ENCODE measurements at regions not wholly inside any gene's neighbourhood (a gene's known extent, or its start where the extent isn't known, plus 50 kb on each side); places are given as distances from the start of the nearest gene placed in this dataset.

- no peak overlapping the region for H3K4me2 ChIP-seq (ENCODE audit: low read depth, low read length, poor library complexity, severe bottlenecking)
- H2AFZ ChIP-seq (ENCODE audit: low read depth, low read length, severe bottlenecking) = no peak overlapping the region
- no peak for TF ChIP-seq EZH2phosphoT487 (conservative IDR thresholded peaks at IDR 0.05; ENCODE audit: low read length)
- TF ChIP-seq CTCF (IDR thresholded peaks at IDR 0.05; ENCODE audit: insufficient read depth, low read length, poor library complexity, severe bottlenecking) = no peak
- no peaks in the 10 kb centered on the region for H3K27me3 ChIP-seq (ENCODE audit: low read length)
- H3K27ac ChIP-seq (ENCODE audit: low read depth, low read length) = no peak overlapping the region
- no peak overlapping the region for H3K9ac ChIP-seq (ENCODE audit: low read length)
- no peaks in the 10 kb centered on the region for H3K9me2 ChIP-seq (replicated peaks; ENCODE audit: insufficient read depth, low read length)
- no peaks in the 10 kb centered on the region for H4K20me1 ChIP-seq (ENCODE audit: low read depth, low read length)
- no peaks in the 10 kb centered on the region for H3F3A ChIP-seq (ENCODE audit: insufficient read depth)
- H3K79me2 ChIP-seq (ENCODE audit: insufficient read depth, low read length) = no peaks in the 10 kb centered on the region
- no peak overlapping the region for H3K4me3 ChIP-seq (ENCODE audit: insufficient read depth, low read length, poor library complexity, severe bottlenecking)
- peaks cover 5% of the 10 kb centered on the region; the same call in 1 of the 2 replicates for H3K9me3 ChIP-seq (ENCODE audit: insufficient read depth, low read length)
- H3K36me3 ChIP-seq (ENCODE audit: low read length) = no peaks in the 10 kb centered on the region
Observed at GRCh38 chr14:27256805-27257204, 659.0 kb upstream of the NOVA1 start.

GRCh38 chr14:27267876-27268275, 670.0 kb upstream of the NOVA1 start:
- H3K27me3 ChIP-seq (ENCODE audit: low read length) = no peaks in the 10 kb centered on the region
- H3K4me3 ChIP-seq (ENCODE audit: insufficient read depth, low read length, poor library complexity, severe bottlenecking) = no peak overlapping the region
- no peaks in the 10 kb centered on the region for H3F3A ChIP-seq (ENCODE audit: insufficient read depth)
- H3K27ac ChIP-seq (ENCODE audit: low read depth, low read length) = no peak overlapping the region
- no peaks in the 10 kb centered on the region for H3K9me2 ChIP-seq (replicated peaks; ENCODE audit: insufficient read depth, low read length)
- no peaks in the 10 kb centered on the region for H3K36me3 ChIP-seq (ENCODE audit: low read length)
- H3K9me3 ChIP-seq (ENCODE audit: insufficient read depth, low read length) = no peaks in the 10 kb centered on the region; the same call in 1 of the 2 replicates
- no peaks in the 10 kb centered on the region for H3K79me2 ChIP-seq (ENCODE audit: insufficient read depth, low read length)
- no peak overlapping the region for H3K4me2 ChIP-seq (ENCODE audit: low read depth, low read length, poor library complexity, severe bottlenecking)
- H2AFZ ChIP-seq (ENCODE audit: low read depth, low read length, severe bottlenecking) = no peak overlapping the region
- H4K20me1 ChIP-seq (ENCODE audit: low read depth, low read length) = no peaks in the 10 kb centered on the region
- TF ChIP-seq EZH2phosphoT487 (conservative IDR thresholded peaks at IDR 0.05; ENCODE audit: low read length) (no peak), CTCF (IDR thresholded peaks at IDR 0.05; ENCODE audit: insufficient read depth, low read length, poor library complexity, severe bottlenecking) (no peak)
- no peak overlapping the region for H3K9ac ChIP-seq (ENCODE audit: low read length)

- Histone ChIP-seq H3K27me3 (ENCODE audit: low read length) (no peaks in the 10 kb centered on the region), H3K27ac (ENCODE audit: low read depth, low read length) (no peak overlapping the region), H3K9ac (ENCODE audit: low read length) (no peak overlapping the region), H3F3A (ENCODE audit: insufficient read depth) (no peaks in the 10 kb centered on the region), H3K79me2 (ENCODE audit: insufficient read depth, low read length) (no peaks in the 10 kb centered on the region), H3K4me2 (ENCODE audit: low read depth, low read length, poor library complexity, severe bottlenecking) (no peak overlapping the region), H2AFZ (ENCODE audit: low read depth, low read length, severe bottlenecking) (no peak overlapping the region), H3K9me2 (replicated peaks; ENCODE audit: insufficient read depth, low read length) (no peaks in the 10 kb centered on the region), H3K9me3 (ENCODE audit: insufficient read depth, low read length) (no peaks in the 10 kb centered on the region; the same call in 1 of the 2 replicates), H3K4me3 (ENCODE audit: insufficient read depth, low read length, poor library complexity, severe bottlenecking) (no peak overlapping the region), H3K36me3 (ENCODE audit: low read length) (no peaks in the 10 kb centered on the region), H4K20me1 (ENCODE audit: low read depth, low read length) (no peaks in the 10 kb centered on the region)
- no peak for TF ChIP-seq EZH2phosphoT487 (conservative IDR thresholded peaks at IDR 0.05; ENCODE audit: low read length)
- no peak for TF ChIP-seq CTCF (IDR thresholded peaks at IDR 0.05; ENCODE audit: insufficient read depth, low read length, poor library complexity, severe bottlenecking)
Observed at GRCh38 chr14:27270716-27271115, 672.9 kb upstream of the NOVA1 start.

Measured in SU-DHL-6 (cell line).